ENCODE measurements at regions not wholly inside any gene's neighbourhood (a gene's known extent, or its start where the extent isn't known, plus 50 kb on each side); places are given as distances from the start of the nearest gene placed in this dataset.

- Histone ChIP-seq H3K36me3 (ENCODE audit: control insufficient read depth in 4 of 4, insufficient read depth in 3 of 4, low read depth in 1 of 4, low read length in 3 of 4) (no peaks in the 10 kb centered on the region), H3K9ac (ENCODE audit: low read depth in 1 of 2, low read length in 2 of 2) (no peak overlapping the region), H3K27ac (ENCODE audit: low read depth in 1 of 2, low read length in 2 of 2) (no peak overlapping the region), H3K9me3 (ENCODE audit: control insufficient read depth in 4 of 4, low read length in 3 of 4) (peaks cover 0 to 11% (median 7%) of the 10 kb centered on the region in 4 donors), H3K4me3 (ENCODE audit: low read depth in 1 of 3, low read length in 3 of 3) (no peak overlapping the region), H3K27me3 (ENCODE audit: control insufficient read depth in 4 of 4, insufficient read depth in 4 of 4, low read length in 3 of 4) (peaks cover 0 to 7% (median 0%) of the 10 kb centered on the region in 4 donors), H3K4me1 (ENCODE audit: control insufficient read depth in 4 of 4, insufficient read depth in 4 of 4, low read length in 3 of 4) (no peaks in the 10 kb centered on the region)
- TF ChIP-seq CTCF (IDR thresholded peaks at IDR 0.05; ENCODE audit: low read depth, low read length, missing input control), result no peak
- no peak for TF ChIP-seq SP1 (IDR thresholded peaks at IDR 0.05)
- no peak for TF ChIP-seq MAX (IDR thresholded peaks at IDR 0.05)
- peak; percentile 31 for TF ChIP-seq REST (IDR thresholded peaks at IDR 0.05)
- TF ChIP-seq TAF1 (conservative IDR thresholded peaks at IDR 0.05), result no peak
- no peak for TF ChIP-seq HNF4G (IDR thresholded peaks at IDR 0.05)
- peak; percentile 12 for TF ChIP-seq ZBTB33 (IDR thresholded peaks at IDR 0.05)
- peak; percentile 90 for TF ChIP-seq FOXA2 (IDR thresholded peaks at IDR 0.05)
- TF ChIP-seq NR2F2 (IDR thresholded peaks at IDR 0.05), result no peak
- TF ChIP-seq JUND (IDR thresholded peaks at IDR 0.05), result peak; percentile 87 to 95
- TF ChIP-seq ATF3 (IDR thresholded peaks at IDR 0.05), result peak; percentile 73
- TF ChIP-seq GABPA (IDR thresholded peaks at IDR 0.05 in 1 of 2, conservative IDR thresholded peaks at IDR 0.05 in 1 of 2), result no peak
- peak; percentile 73 for TF ChIP-seq FOXA1 (IDR thresholded peaks at IDR 0.05)
- no peak for TF ChIP-seq EGR1 (IDR thresholded peaks at IDR 0.05; ENCODE audit: low read depth in 2 of 2)
- no peak for TF ChIP-seq RAD21 (IDR thresholded peaks at IDR 0.05)
- TF ChIP-seq YY1 (IDR thresholded peaks at IDR 0.05), result no peak
- TF ChIP-seq HNF4A (conservative IDR thresholded peaks at IDR 0.05), result peak in 1 of 2 donors; percentile 26
- TF ChIP-seq RXRA (IDR thresholded peaks at IDR 0.05), result peak in 1 of 2 donors; percentile 24
- no peak for DNase-seq (ENCODE audit: low spot score)
Observed at GRCh38 chr5:42108468-42108867, 183.4 kb downstream of the FBXO4 start.

All from liver (tissue), 7 donors.